ENCODE measurements at regions not wholly inside any gene's neighbourhood (a gene's known extent, or its start where the extent isn't known, plus 50 kb on each side); places are given as distances from the start of the nearest gene placed in this dataset.

DNA sequence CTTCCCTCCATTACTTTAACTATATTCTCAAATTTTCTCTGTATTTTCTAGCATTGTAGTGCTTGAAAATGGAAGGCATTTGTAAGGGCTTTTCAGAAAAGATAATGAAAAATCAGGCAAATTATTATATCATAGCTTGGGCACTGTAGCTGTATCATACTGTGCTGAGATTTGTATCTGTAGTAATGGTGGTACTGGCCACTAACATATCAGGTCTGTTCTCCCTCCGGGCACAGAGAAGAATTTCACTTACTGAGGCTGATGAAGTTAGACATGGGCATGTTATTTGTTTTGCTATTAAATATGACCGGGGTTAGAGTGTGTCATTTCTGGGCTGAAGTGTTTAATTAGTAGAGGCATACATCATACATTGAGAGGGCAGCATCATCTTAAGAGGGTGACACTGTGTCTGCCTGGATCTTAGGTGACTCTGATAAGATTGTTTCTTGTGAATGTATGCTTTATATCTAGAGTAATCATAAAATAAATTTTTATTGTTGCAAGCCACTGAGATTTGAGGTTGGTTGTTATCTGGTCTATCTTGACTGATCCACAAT, 1395.9 kb downstream of the EPHA7 start (continued):
- TF ChIP-seq CBX3 (IDR thresholded peaks at IDR 0.05; ENCODE audit: borderline replicate concordance, low read depth) (no peak), ELK1 (IDR thresholded peaks at IDR 0.05; ENCODE audit: low read depth, low read length) (no peak), ZSCAN29 (IDR thresholded peaks at IDR 0.05) (no peak), PML (IDR thresholded peaks at IDR 0.05; ENCODE audit: low read length) (no peak)

DNA sequence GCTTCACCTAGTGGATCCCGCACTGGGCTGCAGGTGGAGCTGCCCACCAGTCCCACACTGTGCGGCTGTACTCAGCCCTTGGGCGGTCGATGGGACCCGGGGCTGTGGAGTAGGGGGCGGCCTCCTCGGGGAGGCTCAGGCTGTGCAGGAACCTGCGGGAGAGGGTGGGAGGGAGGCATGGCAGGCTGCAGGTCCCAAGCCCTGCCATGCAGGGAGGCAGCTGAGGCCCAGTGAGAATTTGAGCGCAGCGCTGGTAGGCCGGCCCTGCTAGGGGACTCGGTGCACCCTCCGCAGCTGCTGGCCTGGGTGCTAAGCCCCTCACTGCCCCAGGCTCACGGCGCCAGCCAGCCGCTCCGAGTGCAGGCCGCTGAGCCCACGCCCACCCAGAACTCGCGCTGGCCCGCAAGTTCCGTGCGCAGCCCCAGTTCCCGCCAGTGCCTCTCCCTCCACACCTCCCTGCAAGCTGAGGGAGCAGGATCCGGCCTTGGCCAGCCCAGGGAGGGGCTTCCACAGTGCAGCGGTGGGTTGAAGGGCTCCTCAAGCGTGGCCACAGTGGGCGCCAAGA, 1407.6 kb downstream of the EPHA7 start:
- CTCF ChIA-PET: no interaction called here
- 66% methylated on average over 21 of the region's 29 CpGs for WGBS (ENCODE audit: insufficient coverage, insufficient replicate concordance, low lambda C conversion rate, missing lambda C conversion rate)
- no peak overlapping the region for H3K27ac ChIP-seq (ENCODE audit: control insufficient read depth, insufficient read depth)
- no peaks in the 10 kb centered on the region for H3K9me3 ChIP-seq (replicated peaks; ENCODE audit: control insufficient read depth, insufficient read depth, low read length)
- no peak for FAIRE-seq
- POLR2A ChIA-PET: no interaction called here
- DNase-seq (ENCODE audit: low read depth, low spot score): no peak
- intact Hi-C loops (cut with micrococcal nuclease; ENCODE audit: unreplicated experiment) (no loop called here), in situ Hi-C loops (cut with MboI) (no loop called here)
- BruUV-seq (replicated peaks): no TSS peak
- H3K4me3 ChIP-seq: no peak overlapping the region
- H3K36me3 ChIP-seq (ENCODE audit: control insufficient read depth in 2 of 2, insufficient read depth in 2 of 2, low read length in 1 of 2): no peaks in the 10 kb centered on the region
- H4K20me1 ChIP-seq (ENCODE audit: control insufficient read depth, insufficient read depth): no peaks in the 10 kb centered on the region
- H3K9ac ChIP-seq (ENCODE audit: control insufficient read depth, insufficient read depth, low read length): no peak overlapping the region
- TF ChIP-seq RELA (IDR thresholded peaks at IDR 0.05; ENCODE audit: borderline replicate concordance, partially characterized antibody) (no peak), JUND (IDR thresholded peaks at IDR 0.05; ENCODE audit: low read depth, low read length) (no peak), ELK1 (IDR thresholded peaks at IDR 0.05; ENCODE audit: low read depth, low read length) (no peak), NFXL1 (IDR thresholded peaks at IDR 0.05; ENCODE audit: borderline replicate concordance) (no peak), POLR2A (IDR thresholded peaks at IDR 0.05; ENCODE audit: low read depth, low read length) (no peak), JUNB (IDR thresholded peaks at IDR 0.05) (no peak), BHLHE40 (IDR thresholded peaks at IDR 0.05; ENCODE audit: borderline replicate concordance in 1 of 2, low read depth in 2 of 2, low read length in 1 of 2) (no peak), NFYB (IDR thresholded peaks at IDR 0.05; ENCODE audit: insufficient read depth, low read depth, low read length) (no peak), RBBP5 (conservative IDR thresholded peaks at IDR 0.05) (no peak), YBX1 (IDR thresholded peaks at IDR 0.05) (no peak), MTA3 (IDR thresholded peaks at IDR 0.05; ENCODE audit: borderline replicate concordance, low read length) (no peak), HDGF (IDR thresholded peaks at IDR 0.05) (no peak), CREM (IDR thresholded peaks at IDR 0.05; ENCODE audit: low read depth) (no peak), ZNF207 (IDR thresholded peaks at IDR 0.05; ENCODE audit: borderline replicate concordance) (no peak), SREBF2 (IDR thresholded peaks at IDR 0.05; ENCODE audit: low read length) (no peak)
- TF ChIP-seq, protein P1, sequence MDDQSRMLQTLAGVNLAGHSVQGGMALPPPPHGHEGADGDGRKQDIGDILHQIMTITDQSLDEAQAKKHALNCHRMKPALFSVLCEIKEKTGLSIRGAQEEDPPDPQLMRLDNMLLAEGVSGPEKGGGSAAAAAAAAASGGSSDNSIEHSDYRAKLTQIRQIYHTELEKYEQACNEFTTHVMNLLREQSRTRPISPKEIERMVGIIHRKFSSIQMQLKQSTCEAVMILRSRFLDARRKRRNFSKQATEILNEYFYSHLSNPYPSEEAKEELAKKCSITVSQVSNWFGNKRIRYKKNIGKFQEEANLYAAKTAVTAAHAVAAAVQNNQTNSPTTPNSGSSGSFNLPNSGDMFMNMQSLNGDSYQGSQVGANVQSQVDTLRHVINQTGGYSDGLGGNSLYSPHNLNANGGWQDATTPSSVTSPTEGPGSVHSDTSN (IDR thresholded peaks at IDR 0.05; ENCODE audit: insufficient replicate concordance, low read depth, low read length): no peak
- H3K79me2 ChIP-seq (ENCODE audit: control insufficient read depth, insufficient read depth, low read length): no peaks in the 10 kb centered on the region
- no peak for ATAC-seq
- no peak overlapping the region for H2AFZ ChIP-seq (ENCODE audit: control insufficient read depth, low read depth, low read length)
- no peaks in the 10 kb centered on the region for H3K4me1 ChIP-seq (ENCODE audit: control insufficient read depth, insufficient read depth, low read length)
- SMC1A ChIA-PET (ENCODE audit: uncharacterized antibody, unreplicated experiment): no interaction called here
- RAD21 ChIA-PET (ENCODE audit: unreplicated experiment): no interaction called here
- H3K4me2 ChIP-seq (ENCODE audit: control insufficient read depth, insufficient read depth): no peak overlapping the region
- H3K27me3 ChIP-seq (replicated peaks in 1 of 2; ENCODE audit: control insufficient read depth in 2 of 2, insufficient read depth in 2 of 2, low read length in 1 of 2): no peaks in the 10 kb centered on the region

All from GM12878 (cell line).